Common myeloid progenitor, CD34-positive (primary cell): ENCODE measurements at regions not wholly inside any gene's neighbourhood (a gene's known extent, or its start where the extent isn't known, plus 50 kb on each side); places are given as distances from the start of the nearest gene placed in this dataset.

ENCODE experiments used
- CTCF ChIA-PET: fragments of 350-600 bp; sonication (Branson Sonifier 250); formaldehyde crosslinking; loops from one replicate; lab custom pipeline; 2021; ENCODE audit warnings: antibody characterized with exemption; lab: Charles Lee
- POLR2A ChIA-PET: fragments of 350-600 bp; sonication (Branson Sonifier 250); formaldehyde crosslinking; loops from one replicate; lab custom pipeline; 2021; ENCODE audit warnings: antibody characterized with exemption; lab: Charles Lee
- DNase-seq, 3 donors: peaks; one replicate each; pipeline versions ENCODE4 v3.0.0 to v3.0.0-alpha.2; 2013
- H3K27ac ChIP-seq, 2 experiments: 1 replicate in 1 of 2; 2 replicates in 1 of 2; pipeline ENCODE4 v1.7.0; 2013; ENCODE audit warnings: inconsistent platforms in 2 of 2, low read length in 2 of 2, mild to moderate bottlenecking in 2 of 2, low read depth in 1 of 2, moderate library complexity in 1 of 2; ENCODE audit not compliant: severe bottlenecking in 2 of 2, insufficient read depth in 1 of 2, poor library complexity in 1 of 2
- H3K27me3 ChIP-seq, 5 experiments: replicated peaks in 2 of 5; 1 replicate in 3 of 5; 2 replicates in 2 of 5; pipeline versions ENCODE4 v1.6.1 to v1.7.0; 2013; ENCODE audit warnings: low read length in 4 of 5, mild to moderate bottlenecking in 2 of 5, moderate library complexity in 2 of 5, inconsistent platforms in 1 of 5; ENCODE audit not compliant: insufficient read depth in 5 of 5, control insufficient read depth in 4 of 5
- H3K36me3 ChIP-seq, 4 experiments: 1 replicate in 2 of 4; 2 replicates in 2 of 4; pipeline versions ENCODE4 v1.6.1 to v1.7.0; 2013; ENCODE audit warnings: low read length in 3 of 4, control low read depth in 1 of 4, mild to moderate bottlenecking in 1 of 4; ENCODE audit not compliant: control insufficient read depth in 4 of 4, insufficient read depth in 4 of 4
- H3K4me1 ChIP-seq, 4 experiments: 1 replicate in 3 of 4; 2 replicates in 1 of 4; pipeline versions ENCODE4 v1.6.1 to v1.7.1; 2013; ENCODE audit warnings: low read length in 3 of 4, mild to moderate bottlenecking in 3 of 4, control low read depth in 1 of 4, inconsistent platforms in 1 of 4, moderate library complexity in 1 of 4; ENCODE audit not compliant: control insufficient read depth in 4 of 4, insufficient read depth in 4 of 4; ENCODE audit errors: control extremely low read depth in 1 of 4
- H3K4me3 ChIP-seq, 7 experiments: 1 replicate in 4 of 7; 2 replicates in 3 of 7; pipeline versions ENCODE4 v1.5.1 to v1.7.0; 2013; ENCODE audit warnings: mild to moderate bottlenecking in 7 of 7, low read length in 6 of 7, moderate library complexity in 6 of 7, inconsistent platforms in 2 of 7, low read depth in 2 of 7, control low read depth in 1 of 7; ENCODE audit not compliant: insufficient read depth in 4 of 7, control insufficient read depth in 1 of 7; ENCODE audit errors: extremely low read depth in 1 of 7
- H3K9me3 ChIP-seq, 5 experiments: 1 replicate in 4 of 5; 2 replicates in 1 of 5; pipeline versions ENCODE4 v1.6.1 to v1.7.1; 2013; ENCODE audit warnings: low read length in 4 of 5, mild to moderate bottlenecking in 2 of 5, inconsistent platforms in 1 of 5, low read depth in 1 of 5, moderate library complexity in 1 of 5; ENCODE audit not compliant: control insufficient read depth in 4 of 5, insufficient read depth in 2 of 5; ENCODE audit errors: control extremely low read depth in 1 of 5
- WGBS: methylation state at CpG from one replicate; pipeline ENCODE4 v1.1.5; 2013; ENCODE audit not compliant: insufficient coverage; 5-methylcytosine and 5-hydroxymethylcytosine counted together

DNA sequence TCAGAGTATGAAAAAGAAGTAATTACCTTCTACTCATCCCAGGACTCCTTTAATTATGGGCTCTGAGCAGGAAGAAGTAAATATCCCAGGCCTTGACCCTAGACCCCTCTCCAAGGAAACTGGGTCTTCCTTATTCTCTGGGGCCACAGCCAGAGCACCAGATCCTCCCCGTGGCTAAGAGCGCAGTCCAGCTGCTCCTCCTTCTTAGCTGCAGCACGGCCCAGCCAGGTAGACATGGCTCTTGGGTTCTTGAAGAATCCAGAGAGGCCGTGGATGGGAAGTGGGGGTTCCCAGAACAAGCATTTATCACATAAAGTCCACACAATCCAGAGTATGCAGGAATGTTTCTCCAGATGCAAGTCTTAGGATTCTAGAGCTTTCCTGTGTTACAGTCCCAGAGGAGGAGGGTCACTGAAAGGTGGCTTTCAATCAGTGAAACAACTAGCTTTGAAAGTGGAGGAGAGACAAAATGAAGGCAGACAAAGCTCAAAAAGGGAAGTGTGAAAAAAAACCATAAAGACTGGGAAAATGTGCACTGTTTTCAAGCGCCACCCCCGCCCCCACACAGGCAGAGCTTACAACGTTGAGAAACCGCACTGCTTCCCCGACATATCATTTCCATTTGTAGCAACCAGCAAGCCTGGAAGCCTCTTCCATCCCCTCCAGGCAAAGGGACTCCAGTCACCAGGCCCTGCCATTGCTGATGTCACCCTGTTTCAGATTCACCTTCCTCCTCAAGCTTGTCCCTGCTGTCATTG lies 396.5 kb upstream of the MKI67 start:
- no peaks in the 10 kb centered on the region for H3K36me3 ChIP-seq
- POLR2A ChIA-PET = no interaction called here
- CTCF ChIA-PET = no interaction called here
- 75% methylated on average over 6 of the region's 9 CpGs for WGBS
- H3K4me1 ChIP-seq = no peaks in the 10 kb centered on the region
- no peaks in the 10 kb centered on the region for H3K9me3 ChIP-seq
- DNase-seq = no peak
- H3K4me3 ChIP-seq = no peak overlapping the region
- H3K27me3 ChIP-seq = peaks cover 0 to 30% (median 5%) of the 10 kb centered on the region in 5 experiments
- H3K27ac ChIP-seq = no peak overlapping the region

DNA sequence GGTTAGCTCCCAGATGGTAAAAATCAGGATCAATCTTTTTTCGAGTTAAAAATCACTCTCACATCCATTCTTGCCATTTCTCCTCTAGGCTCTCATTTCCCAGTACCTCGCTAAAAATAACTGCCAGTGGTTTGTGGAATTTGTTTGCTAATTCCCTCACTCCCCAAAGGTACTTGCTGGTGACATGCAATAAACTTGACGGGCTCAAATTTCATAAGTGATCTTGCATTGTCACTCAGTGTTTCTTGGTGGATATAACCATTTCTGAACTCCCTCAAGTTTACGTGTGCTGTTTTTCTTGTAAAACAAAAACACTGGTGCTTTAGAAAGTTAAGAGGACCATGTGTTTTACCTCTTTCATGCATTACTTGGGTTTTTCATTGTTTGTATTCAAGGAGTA lies 399.2 kb upstream of the MKI67 start:
- no peak overlapping the region for H3K27ac ChIP-seq
- H3K4me1 ChIP-seq = no peaks in the 10 kb centered on the region
- no peaks in the 10 kb centered on the region for H3K36me3 ChIP-seq
- POLR2A ChIA-PET = no interaction called here
- H3K27me3 ChIP-seq = peaks cover 0 to 32% (median 10%) of the 10 kb centered on the region in 5 experiments
- CTCF ChIA-PET = no interaction called here
- no peaks in the 10 kb centered on the region for H3K9me3 ChIP-seq
- 91% methylated on average over 3 of the region's 4 CpGs for WGBS
- DNase-seq = no peak
- no peak overlapping the region for H3K4me3 ChIP-seq

DNA sequence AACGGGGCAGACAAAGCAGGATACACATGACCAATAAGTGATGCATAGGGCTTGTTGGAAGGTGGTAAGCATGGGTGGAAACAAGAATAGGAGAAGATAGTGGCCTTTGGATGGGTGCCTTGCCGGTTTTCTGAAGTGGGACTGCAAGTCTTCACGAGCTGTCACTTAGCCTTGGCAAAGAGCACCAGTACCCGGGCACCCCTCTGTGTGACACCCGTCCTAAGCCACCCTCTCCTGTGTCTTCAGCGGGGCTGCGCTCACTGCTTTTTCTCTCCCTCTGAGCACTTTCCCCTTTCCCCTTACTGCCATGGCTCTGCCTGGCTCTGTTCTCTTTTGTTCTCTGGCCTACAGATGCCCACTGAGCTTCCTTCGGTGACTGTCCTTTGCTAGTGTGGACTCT lies 399.7 kb upstream of the MKI67 start:
- Histone ChIP-seq H3K9me3 (no peaks in the 10 kb centered on the region), H3K4me3 (no peak overlapping the region), H3K27ac (no peak overlapping the region), H3K27me3 (peaks cover 0 to 34% (median 10%) of the 10 kb centered on the region in 5 experiments), H3K4me1 (no peaks in the 10 kb centered on the region), H3K36me3 (no peaks in the 10 kb centered on the region)
- ChIA-PET CTCF (interaction anchor here (1.6 kb wide), 1 partner anchor 14 kb away, joined by 4 read pairs; no protein-coding TSS in a partner anchor), POLR2A (no interaction called here)
- WGBS = 98% methylated on average over 6 of the region's 8 CpGs
- no peak for DNase-seq

DNA sequence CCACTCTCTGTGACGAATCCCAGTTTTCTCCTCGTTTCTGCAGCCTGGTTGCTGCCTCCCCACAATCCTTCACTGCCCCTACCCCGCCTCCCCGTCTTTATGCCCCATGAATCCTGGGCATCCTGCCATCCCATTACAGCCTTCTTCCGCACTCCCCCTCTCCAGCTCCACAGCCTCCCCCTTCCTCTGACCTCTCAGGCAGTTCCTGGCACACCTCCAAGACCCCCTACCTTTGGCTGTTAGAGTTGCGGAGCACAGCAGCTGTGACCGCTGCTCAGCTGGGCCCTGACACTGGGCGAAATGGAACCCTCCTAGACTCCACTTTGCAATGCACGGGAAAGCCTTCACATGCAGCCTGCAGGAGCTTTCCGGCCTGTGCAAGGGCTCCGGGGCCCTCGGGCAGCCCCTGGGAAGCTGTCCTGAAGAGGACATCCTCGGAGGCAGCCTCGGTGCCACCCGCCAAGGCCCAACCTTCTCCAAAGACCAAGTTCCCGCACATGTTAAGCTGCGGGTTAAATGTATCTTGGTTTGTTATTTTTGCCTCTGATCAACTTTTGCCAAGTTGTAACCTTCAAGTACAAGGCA lies 400.7 kb upstream of the MKI67 start:
- Histone ChIP-seq H3K4me3 (no peak overlapping the region), H3K36me3 (no peaks in the 10 kb centered on the region), H3K27ac (no peak overlapping the region), H3K27me3 (peaks cover 0 to 41% (median 12%) of the 10 kb centered on the region in 5 experiments), H3K4me1 (no peaks in the 10 kb centered on the region), H3K9me3 (no peaks in the 10 kb centered on the region)
- 91% methylated on average over 11 of the region's 17 CpGs for WGBS
- no peak for DNase-seq
- CTCF ChIA-PET = interaction anchor here (1.6 to 7.8 kb wide), 3 partner anchors 13 to 263 kb away, joined by 4 to 77 read pairs (median 5); no protein-coding TSS in a partner anchor
- POLR2A ChIA-PET = no interaction called here

DNA sequence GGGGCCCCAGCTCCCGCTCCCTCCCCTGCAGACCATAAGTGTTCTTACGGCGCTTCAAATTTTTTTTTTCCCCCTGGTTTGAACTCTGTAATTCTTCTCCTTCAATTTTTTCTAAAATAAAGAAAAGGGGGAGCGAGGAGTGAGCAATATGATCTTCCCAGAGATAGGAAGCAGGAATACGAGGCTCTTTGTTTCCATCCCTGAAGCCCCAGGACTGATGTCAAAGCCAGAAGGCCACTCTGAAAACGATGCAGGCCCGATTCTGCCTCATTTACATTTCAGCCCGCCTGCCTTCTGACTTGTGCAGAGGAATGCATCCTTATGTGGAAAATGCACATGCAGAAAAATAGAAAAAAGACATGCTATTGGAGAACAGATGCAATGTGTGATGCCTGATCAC lies 401.5 kb upstream of the MKI67 start:
- Histone ChIP-seq H3K36me3 (no peaks in the 10 kb centered on the region), H3K4me1 (no peaks in the 10 kb centered on the region), H3K27ac (no peak overlapping the region), H3K9me3 (no peaks in the 10 kb centered on the region), H3K4me3 (no peak overlapping the region), H3K27me3 (peaks cover 0 to 41% (median 15%) of the 10 kb centered on the region in 5 experiments)
- 85% methylated on average over 4 of the region's 8 CpGs for WGBS
- no peak for DNase-seq
- CTCF ChIA-PET = interaction anchor here (1.6 to 7.8 kb wide), 3 partner anchors 12 to 264 kb away, joined by 4 to 77 read pairs (median 5); no protein-coding TSS in a partner anchor
- POLR2A ChIA-PET = no interaction called here

DNA sequence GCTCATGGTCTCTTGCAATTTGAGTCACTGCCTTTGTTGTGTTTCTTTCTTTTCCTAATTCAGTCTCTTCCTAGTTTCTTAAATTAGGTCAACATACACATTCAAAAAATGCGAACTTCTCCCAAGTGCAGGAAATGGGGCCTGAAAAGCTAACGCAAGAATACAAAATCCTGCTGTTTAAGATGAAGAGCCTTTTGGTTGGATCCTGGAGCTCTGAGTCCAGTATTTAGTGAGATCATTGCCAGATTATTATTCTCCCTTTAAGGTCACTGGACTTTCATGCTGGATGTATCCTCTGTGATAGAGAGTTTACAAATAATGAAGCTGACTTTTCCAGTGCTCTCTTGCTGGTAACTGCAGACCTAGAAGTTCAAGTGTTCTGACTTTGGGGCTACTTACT lies 401.9 kb upstream of the MKI67 start:
- H3K9me3 ChIP-seq = no peaks in the 10 kb centered on the region
- 79% methylated on average over 2 of the region's 2 CpGs for WGBS

DNA sequence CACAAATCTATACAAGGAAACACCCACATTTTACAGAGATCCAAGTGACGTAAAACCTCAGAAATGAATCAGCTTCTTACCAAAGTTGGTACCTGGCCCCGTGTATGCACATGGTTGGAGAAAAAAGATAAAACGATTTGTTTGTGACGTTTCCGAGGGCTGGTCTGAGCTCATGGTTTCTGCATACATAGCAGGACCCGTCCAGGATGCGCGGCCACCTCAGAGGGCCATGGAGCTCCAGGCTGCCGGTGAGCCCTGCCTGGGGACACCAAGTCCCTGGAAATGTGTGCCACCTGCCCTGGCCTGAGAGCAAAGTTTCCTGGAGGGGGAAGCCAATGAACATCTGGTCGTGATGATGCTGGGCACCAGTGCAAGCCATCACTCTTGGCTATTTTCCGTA lies 402.6 kb upstream of the MKI67 start:
- 74% methylated on average over 11 of the region's 11 CpGs for WGBS
- peaks cover 0 to 41% (median 16%) of the 10 kb centered on the region in 5 experiments for H3K27me3 ChIP-seq
- POLR2A ChIA-PET = interaction anchor here (0.6 kb wide), 1 partner anchor 84 kb away, joined by 3 read pairs; no protein-coding TSS in a partner anchor
- H3K36me3 ChIP-seq = no peaks in the 10 kb centered on the region
- no peak overlapping the region for H3K27ac ChIP-seq
- no peaks in the 10 kb centered on the region for H3K4me1 ChIP-seq
- no peak for DNase-seq
- no peaks in the 10 kb centered on the region for H3K9me3 ChIP-seq
- CTCF ChIA-PET = interaction anchor here (0.9 to 7.8 kb wide), 3 partner anchors 9 to 259 kb away, joined by 3 to 77 read pairs (median 3); no protein-coding TSS in a partner anchor
- H3K4me3 ChIP-seq = no peak overlapping the region

More for the DNA sequence above, 401.9 kb upstream of the MKI67 start:
- no peak overlapping the region for H3K4me3 ChIP-seq
- H3K36me3 ChIP-seq = no peaks in the 10 kb centered on the region
- no peak for DNase-seq
- ChIA-PET POLR2A (no interaction called here), CTCF (interaction anchor here (1.0 to 7.8 kb wide), 3 partner anchors 253 to 264 kb away, joined by 3 to 77 read pairs (median 5); no protein-coding TSS in a partner anchor)
- H3K4me1 ChIP-seq = no peaks in the 10 kb centered on the region
- peaks cover 0 to 41% (median 15%) of the 10 kb centered on the region in 5 experiments for H3K27me3 ChIP-seq
- H3K27ac ChIP-seq = no peak overlapping the region
